Coronary artery (tissue), 2 donors: ENCODE measurements at regions not wholly inside any gene's neighbourhood (a gene's known extent, or its start where the extent isn't known, plus 50 kb on each side); places are given as distances from the start of the nearest gene placed in this dataset.

Source experiments
- DNase-seq: peaks from one replicate; pipeline ENCODE4 v3.0.0-alpha.2; 2017; ENCODE audit warnings: low spot score
- H3K27ac ChIP-seq, 2 donors: fragments of 200-600 bp; sonication (generic); one replicate each; pipeline ENCODE4 v1.5.1; 2016 to 2019
- H3K4me3 ChIP-seq: fragments of 200-600 bp; sonication (generic); 2 replicates; pipeline ENCODE4 v1.5.1; 2016; ENCODE audit warnings: mild to moderate bottlenecking, moderate library complexity
- TF ChIP-seq, protein P1 (sequence below): fragments of 200-600 bp; sonication (generic); IDR thresholded peaks from one replicate; pipeline ENCODE4 v1.5.1; 2019; ENCODE audit warnings: antibody characterized with exemption

DNA sequence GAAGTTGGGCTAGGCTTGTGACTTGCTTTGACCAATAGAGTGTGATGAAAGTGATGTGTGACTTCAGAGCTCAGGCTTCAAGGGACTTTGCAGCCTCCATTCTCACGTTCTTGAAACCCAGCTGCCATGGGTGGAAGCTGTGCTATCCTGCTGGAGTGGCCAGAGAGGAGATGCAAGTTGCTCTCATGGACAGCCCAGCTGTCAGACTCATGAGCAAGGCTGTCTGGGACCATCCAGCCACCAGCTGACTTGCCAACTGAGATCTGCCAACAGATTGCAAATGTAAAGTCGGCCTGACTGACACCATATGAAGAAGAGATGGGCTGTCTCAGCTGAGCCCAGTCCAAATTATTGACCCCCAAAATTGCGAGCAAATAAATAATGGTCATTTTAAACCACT is 226.4 kb upstream of the CXCR4 start:
- no peak for DNase-seq
- Histone ChIP-seq H3K27ac (no peak overlapping the region), H3K4me3 (no peak overlapping the region)
- TF ChIP-seq, protein P1, sequence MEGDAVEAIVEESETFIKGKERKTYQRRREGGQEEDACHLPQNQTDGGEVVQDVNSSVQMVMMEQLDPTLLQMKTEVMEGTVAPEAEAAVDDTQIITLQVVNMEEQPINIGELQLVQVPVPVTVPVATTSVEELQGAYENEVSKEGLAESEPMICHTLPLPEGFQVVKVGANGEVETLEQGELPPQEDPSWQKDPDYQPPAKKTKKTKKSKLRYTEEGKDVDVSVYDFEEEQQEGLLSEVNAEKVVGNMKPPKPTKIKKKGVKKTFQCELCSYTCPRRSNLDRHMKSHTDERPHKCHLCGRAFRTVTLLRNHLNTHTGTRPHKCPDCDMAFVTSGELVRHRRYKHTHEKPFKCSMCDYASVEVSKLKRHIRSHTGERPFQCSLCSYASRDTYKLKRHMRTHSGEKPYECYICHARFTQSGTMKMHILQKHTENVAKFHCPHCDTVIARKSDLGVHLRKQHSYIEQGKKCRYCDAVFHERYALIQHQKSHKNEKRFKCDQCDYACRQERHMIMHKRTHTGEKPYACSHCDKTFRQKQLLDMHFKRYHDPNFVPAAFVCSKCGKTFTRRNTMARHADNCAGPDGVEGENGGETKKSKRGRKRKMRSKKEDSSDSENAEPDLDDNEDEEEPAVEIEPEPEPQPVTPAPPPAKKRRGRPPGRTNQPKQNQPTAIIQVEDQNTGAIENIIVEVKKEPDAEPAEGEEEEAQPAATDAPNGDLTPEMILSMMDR = no peak

DNA sequence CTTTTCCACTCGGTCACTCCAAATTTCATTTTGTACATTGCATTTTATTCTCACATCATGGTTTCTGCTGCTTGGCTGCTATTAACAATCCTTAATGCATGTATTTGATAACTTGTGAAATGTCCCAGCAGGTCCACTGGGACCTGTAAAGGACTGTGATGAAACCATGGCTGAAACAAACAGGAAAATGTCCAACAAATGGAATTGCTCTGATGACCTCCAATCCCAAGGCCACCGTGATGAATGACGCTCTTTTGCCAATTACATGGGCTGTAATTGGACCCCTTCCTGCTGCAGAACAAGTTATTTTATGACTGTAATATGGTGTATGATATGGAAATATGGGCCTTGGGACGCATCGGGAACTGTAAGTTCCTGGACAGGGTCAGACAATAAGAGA is 224.2 kb upstream of the CXCR4 start:
- TF ChIP-seq, protein P1 = no peak
- H3K4me3 ChIP-seq = no peak overlapping the region
- H3K27ac ChIP-seq = no peak overlapping the region
- DNase-seq = no peak

DNA sequence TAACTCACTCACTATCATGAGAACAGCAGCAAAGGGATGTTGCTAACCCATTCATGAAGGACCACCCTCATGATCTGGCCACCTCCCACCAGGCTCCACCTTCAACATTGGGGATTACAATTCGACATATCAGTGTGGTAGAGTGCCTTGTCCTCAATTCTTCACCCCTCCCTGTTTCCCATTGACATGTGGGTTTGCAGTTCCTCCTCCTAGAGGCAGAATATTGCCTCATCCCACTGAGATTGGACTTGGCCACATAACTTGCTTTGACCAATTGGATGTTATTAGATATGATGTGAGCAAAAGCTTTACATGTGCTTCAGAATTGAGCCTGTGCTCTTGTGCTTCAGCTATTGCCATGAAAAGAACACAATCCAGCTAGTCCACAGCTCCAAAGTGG is 217.0 kb upstream of the CXCR4 start:
- H3K27ac ChIP-seq = no peak overlapping the region
- no peak for DNase-seq
- H3K4me3 ChIP-seq = no peak overlapping the region
- TF ChIP-seq, protein P1 = no peak

DNA sequence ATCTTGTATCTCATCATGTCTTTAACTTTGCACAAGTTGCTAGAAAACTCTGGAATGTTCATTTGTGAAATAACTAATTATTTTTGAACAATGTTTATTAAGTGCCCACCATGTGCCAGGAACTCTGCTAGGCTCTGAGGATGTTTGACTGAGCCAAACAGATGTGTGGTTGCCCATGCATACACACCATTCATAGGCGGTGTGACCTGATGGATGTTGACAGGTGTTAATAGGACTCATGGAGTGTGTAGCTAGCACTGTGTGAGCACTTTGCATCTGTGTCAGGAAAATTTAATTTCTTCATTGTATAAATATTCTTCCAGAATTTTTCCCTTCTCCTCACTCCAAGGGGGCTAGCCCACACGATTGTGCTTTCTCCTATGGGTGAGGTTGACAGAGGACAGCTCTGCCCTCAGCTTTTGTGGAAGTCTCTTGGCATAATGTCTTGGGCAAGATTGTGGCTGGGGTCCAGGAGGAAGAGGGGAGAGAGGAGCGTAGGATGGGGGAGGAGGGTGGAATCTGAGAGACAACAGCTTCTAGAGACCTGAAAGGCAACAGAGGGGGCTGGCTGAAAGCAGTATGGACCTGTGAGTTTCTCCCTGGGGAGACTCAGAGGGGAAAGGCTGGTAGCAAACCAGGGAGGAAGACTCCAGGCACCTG is 214.6 kb upstream of the CXCR4 start:
- TF ChIP-seq, protein P1 = no peak
- H3K27ac ChIP-seq = no peak overlapping the region
- H3K4me3 ChIP-seq = no peak overlapping the region
- DNase-seq = no peak

DNA sequence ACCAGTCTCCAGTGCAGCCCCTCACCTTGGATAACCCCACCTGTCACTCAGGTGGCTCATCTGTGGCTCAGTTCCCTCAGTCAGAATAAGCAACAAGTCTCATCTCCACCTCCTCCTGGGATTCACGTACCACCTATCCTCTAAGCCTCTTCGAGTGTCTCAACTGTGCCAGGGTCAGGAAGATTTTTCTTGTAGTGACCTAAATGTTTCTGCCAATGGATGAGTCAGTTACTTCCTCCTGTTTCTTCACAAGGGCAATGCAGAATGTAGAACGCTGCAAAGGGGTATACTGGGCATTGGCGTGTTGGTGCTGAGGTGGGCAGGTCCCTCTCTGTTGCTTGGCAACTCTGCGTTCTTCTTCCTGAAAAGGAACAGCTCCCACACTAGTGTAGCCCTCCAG is 213.3 kb upstream of the CXCR4 start:
- DNase-seq = no peak

DNA sequence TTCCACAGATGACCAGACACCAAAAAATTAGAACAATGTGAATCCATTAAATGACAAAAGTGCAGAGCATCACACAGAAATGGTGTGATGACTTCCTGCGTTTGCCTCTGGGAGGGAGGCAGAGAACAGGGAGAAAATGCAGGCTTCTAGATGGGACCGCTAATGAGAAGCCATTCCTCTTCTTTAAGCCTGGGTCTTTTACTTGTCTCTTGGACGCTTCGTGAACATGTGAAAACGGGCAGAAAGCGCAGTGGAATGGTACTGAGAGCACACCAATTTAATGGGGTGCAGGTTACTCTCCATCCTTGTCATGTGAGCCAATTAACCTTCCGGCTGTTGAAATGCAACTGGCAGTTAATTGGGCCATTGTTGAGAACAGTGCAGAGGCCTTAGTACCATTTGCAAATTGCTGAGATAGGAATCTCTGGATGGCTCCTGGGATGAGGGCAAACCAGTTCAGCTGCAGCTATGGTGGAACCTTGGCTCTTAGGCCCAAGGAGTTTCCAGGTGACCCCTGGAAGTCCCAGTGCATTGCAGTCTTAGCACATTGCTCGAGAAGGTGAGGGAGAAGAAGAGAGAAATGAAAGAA is 210.4 kb upstream of the CXCR4 start:
- no peak overlapping the region for H3K27ac ChIP-seq
- no peak for DNase-seq
- TF ChIP-seq, protein P1 = no peak
- H3K4me3 ChIP-seq = no peak overlapping the region

More for the DNA sequence above, 213.3 kb upstream of the CXCR4 start:
- H3K4me3 ChIP-seq = no peak overlapping the region
- no peak overlapping the region for H3K27ac ChIP-seq
- TF ChIP-seq, protein P1 = no peak
